ENCODE measurements at regions not wholly inside any gene's neighbourhood (a gene's known extent, or its start where the extent isn't known, plus 50 kb on each side); places are given as distances from the start of the nearest gene placed in this dataset.
"Not testable (repeated sequence)": the region's sequence is repeated elsewhere in the genome, so short reads cannot be mapped to it uniquely, and the experiment has no call there.

DNA sequence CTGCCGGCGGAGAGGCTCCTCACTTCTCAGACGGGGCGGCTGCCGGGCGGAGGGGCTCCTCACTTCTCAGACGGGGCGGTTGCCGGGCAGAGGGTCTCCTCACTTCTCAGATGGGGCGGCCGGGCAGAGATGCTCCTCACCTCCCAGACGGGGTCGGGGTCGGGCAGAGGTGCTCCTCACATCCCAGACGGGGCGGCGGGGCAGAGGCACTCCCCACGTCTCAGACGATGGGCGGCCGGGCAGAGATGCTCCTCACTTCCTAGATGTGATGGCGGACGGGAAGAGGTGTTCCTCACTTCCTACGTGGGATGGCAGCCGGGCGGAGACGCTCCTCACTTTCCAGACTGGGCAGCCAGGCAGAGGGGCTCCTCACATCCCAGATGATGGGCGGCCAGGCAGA lies 126.5 kb upstream of the PTPRG start:
- POLR2A ChIA-PET, result not testable (repeated sequence)

GRCh38 chr3:61435361-61435760 lies 126.0 kb upstream of the PTPRG start:
- POLR2A ChIA-PET, CTCF ChIA-PET: not testable (repeated sequence)

More for the DNA sequence above, 126.5 kb upstream of the PTPRG start:
- H3K9me3 Mint-ChIP-seq; DNase-seq; H3K36me3 Mint-ChIP-seq; H3K27me3 ChIP-seq (replicated peaks in 1 of 2; ENCODE audit: control insufficient read depth in 2 of 2, extremely low read depth in 1 of 2, insufficient read depth in 2 of 2, low read length in 1 of 2); CTCF ChIA-PET; H3K27ac ChIP-seq (ENCODE audit: low read length); H3K4me3 Mint-ChIP-seq; H3K36me3 ChIP-seq (ENCODE audit: control insufficient read depth in 2 of 2, extremely low read depth in 1 of 2, insufficient read depth in 1 of 2, low read length in 1 of 2); H3K27ac Mint-ChIP-seq; H3K9me3 ChIP-seq; H3K4me1 Mint-ChIP-seq; H3K4me3 ChIP-seq (ENCODE audit: control insufficient read depth in 1 of 2, extremely low read depth in 1 of 2, low read length in 1 of 2); H3K4me1 ChIP-seq (ENCODE audit: control insufficient read depth in 1 of 2, extremely low read depth in 1 of 2, insufficient read depth in 2 of 2, low read length in 2 of 2); ATAC-seq (replicated peaks in 1 of 4); H3K27me3 Mint-ChIP-seq: not testable (repeated sequence)
- WGBS (ENCODE audit: insufficient coverage), result 93% methylated on average over 11 of the region's 28 CpGs

DNA sequence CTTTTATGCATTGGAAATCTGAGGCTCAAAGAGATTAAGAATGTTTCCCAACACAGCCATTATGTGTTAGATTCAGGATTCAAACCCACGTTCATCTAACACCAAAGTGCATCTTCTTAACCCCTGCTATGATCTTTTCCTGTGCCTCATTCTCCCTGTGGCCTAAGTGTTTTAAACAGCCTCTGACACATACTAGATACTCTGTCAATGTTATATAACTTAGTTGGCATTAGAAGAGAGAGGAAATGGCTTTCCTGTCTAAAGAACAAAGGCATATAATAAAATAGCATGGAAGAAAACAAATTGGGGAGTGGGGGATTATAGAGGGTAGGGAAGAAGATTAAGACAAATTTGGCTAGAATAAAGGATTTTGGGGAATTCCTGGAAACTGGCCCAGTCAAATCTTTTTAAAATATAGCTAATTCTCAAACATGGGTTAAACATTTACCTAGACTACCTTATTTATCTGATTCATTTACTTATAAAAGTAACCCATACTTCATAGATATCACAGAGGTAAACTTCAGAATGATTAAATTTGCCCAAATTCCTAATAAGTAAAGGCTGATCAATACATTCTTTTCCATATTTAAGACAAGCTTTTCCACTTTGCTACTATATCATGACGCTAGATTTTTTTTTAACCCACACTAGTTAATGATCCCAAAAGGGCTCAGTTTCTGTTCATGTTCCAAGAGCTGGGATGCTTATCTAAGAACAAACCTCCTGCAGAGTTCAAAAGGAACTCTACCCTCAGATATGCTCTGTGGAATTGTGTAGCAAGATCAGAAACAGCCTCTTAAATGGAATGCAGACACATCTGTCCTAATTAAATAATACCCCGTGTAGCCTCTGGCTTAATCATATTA lies 122.9 kb upstream of the PTPRG start:
- Mint-ChIP-seq H3K4me3 (no peak overlapping the region), H3K9me3 (peaks cover 0 to 6% (median 6%) of the 10 kb centered on the region in 3 donors), H3K4me1 (no peaks in the 10 kb centered on the region), H3K27me3 (peaks cover 0 to 4% of the 10 kb centered on the region in 2 donors), H3K27ac (no peak overlapping the region), H3K36me3 (no peaks in the 10 kb centered on the region)
- 80% methylated on average over 1 of the region's 3 CpGs for WGBS (ENCODE audit: insufficient coverage)
- no peak overlapping the region for H3K4me3 ChIP-seq (ENCODE audit: control insufficient read depth in 1 of 2, extremely low read depth in 1 of 2, low read length in 1 of 2)
- ChIA-PET POLR2A (no interaction called here), CTCF (no interaction called here)
- ATAC-seq (replicated peaks in 1 of 4), result no peak
- no peak for DNase-seq
- H3K9me3 ChIP-seq, result no peaks in the 10 kb centered on the region
- no peaks in the 10 kb centered on the region for H3K27me3 ChIP-seq (replicated peaks in 1 of 2; ENCODE audit: control insufficient read depth in 2 of 2, extremely low read depth in 1 of 2, insufficient read depth in 2 of 2, low read length in 1 of 2)
- H3K36me3 ChIP-seq (ENCODE audit: control insufficient read depth in 2 of 2, extremely low read depth in 1 of 2, insufficient read depth in 1 of 2, low read length in 1 of 2), result no peaks in the 10 kb centered on the region
- H3K4me1 ChIP-seq (ENCODE audit: control insufficient read depth in 1 of 2, extremely low read depth in 1 of 2, insufficient read depth in 2 of 2, low read length in 2 of 2), result no peaks in the 10 kb centered on the region
- H3K27ac ChIP-seq (ENCODE audit: low read length), result no peak overlapping the region

More at GRCh38 chr3:61435361-61435760, 126.0 kb upstream of the PTPRG start:
- H3K27me3 ChIP-seq (replicated peaks in 1 of 2; ENCODE audit: control insufficient read depth in 2 of 2, extremely low read depth in 1 of 2, insufficient read depth in 2 of 2, low read length in 1 of 2); H3K36me3 ChIP-seq (ENCODE audit: control insufficient read depth in 2 of 2, extremely low read depth in 1 of 2, insufficient read depth in 1 of 2, low read length in 1 of 2); H3K4me3 ChIP-seq (ENCODE audit: control insufficient read depth in 1 of 2, extremely low read depth in 1 of 2, low read length in 1 of 2); DNase-seq; H3K27ac Mint-ChIP-seq; H3K9me3 Mint-ChIP-seq; H3K9me3 ChIP-seq; H3K27ac ChIP-seq (ENCODE audit: low read length); H3K4me1 Mint-ChIP-seq; H3K4me3 Mint-ChIP-seq; ATAC-seq (replicated peaks in 1 of 4); H3K4me1 ChIP-seq (ENCODE audit: control insufficient read depth in 1 of 2, extremely low read depth in 1 of 2, insufficient read depth in 2 of 2, low read length in 2 of 2); H3K36me3 Mint-ChIP-seq; H3K27me3 Mint-ChIP-seq: not testable (repeated sequence)
- WGBS (ENCODE audit: insufficient coverage), result 95% methylated on average over 5 of the region's 20 CpGs

- no peaks in the 10 kb centered on the region for H3K4me1 ChIP-seq (ENCODE audit: control insufficient read depth in 1 of 2, extremely low read depth in 1 of 2, insufficient read depth in 2 of 2, low read length in 2 of 2)
- no peaks in the 10 kb centered on the region for H3K36me3 Mint-ChIP-seq
- H3K27me3 ChIP-seq (replicated peaks in 1 of 2; ENCODE audit: control insufficient read depth in 2 of 2, extremely low read depth in 1 of 2, insufficient read depth in 2 of 2, low read length in 1 of 2), result no peaks in the 10 kb centered on the region
- no peaks in the 10 kb centered on the region for H3K36me3 ChIP-seq (ENCODE audit: control insufficient read depth in 2 of 2, extremely low read depth in 1 of 2, insufficient read depth in 1 of 2, low read length in 1 of 2)
- ChIA-PET CTCF (no interaction called here), POLR2A (no interaction called here)
- DNase-seq (no peak), ATAC-seq (replicated peaks in 1 of 4) (no peak)
- WGBS (ENCODE audit: insufficient coverage), result 58% methylated on average over 2 of the region's 3 CpGs
- H3K27ac Mint-ChIP-seq, result no peak overlapping the region
- no peak overlapping the region for H3K4me3 Mint-ChIP-seq
- H3K27ac ChIP-seq (ENCODE audit: low read length), result no peak overlapping the region
- peaks cover 0 to 6% (median 6%) of the 10 kb centered on the region in 3 donors for H3K9me3 Mint-ChIP-seq
- no peaks in the 10 kb centered on the region for H3K9me3 ChIP-seq
- no peaks in the 10 kb centered on the region for H3K4me1 Mint-ChIP-seq
- H3K27me3 Mint-ChIP-seq, result peaks cover 0 to 4% of the 10 kb centered on the region in 2 donors
- no peak overlapping the region for H3K4me3 ChIP-seq (ENCODE audit: control insufficient read depth in 1 of 2, extremely low read depth in 1 of 2, low read length in 1 of 2)
These were observed 122.3 kb upstream of the PTPRG start for GRCh38 chr3:61439122-61439458.

DNA sequence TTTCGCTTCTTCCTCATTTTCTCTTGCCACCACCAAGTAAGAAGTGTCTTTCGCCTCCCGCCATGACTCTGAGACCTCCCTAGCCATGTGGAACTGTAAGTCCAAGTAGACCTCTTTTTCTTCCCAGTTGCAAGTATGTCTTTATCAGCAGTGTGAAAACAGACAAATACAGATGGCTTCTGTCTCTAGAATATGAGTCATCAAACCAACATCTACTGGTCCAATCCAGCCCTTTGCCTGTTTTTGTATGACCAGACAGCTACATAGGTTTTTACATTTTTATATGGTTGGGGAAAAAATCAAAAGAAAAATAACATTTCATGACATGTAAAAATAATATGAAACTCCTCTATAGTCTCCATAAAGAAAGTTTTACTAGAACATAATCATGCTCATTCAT lies 118.7 kb upstream of the PTPRG start:
- H3K4me1 Mint-ChIP-seq, result no peaks in the 10 kb centered on the region
- CTCF ChIA-PET, result no interaction called here

GRCh38 chr3:61443886-61444285 lies 117.5 kb upstream of the PTPRG start:
- ATAC-seq (replicated peaks in 1 of 4), result no peak
- Mint-ChIP-seq H3K9me3 (no peaks in the 10 kb centered on the region), H3K4me3 (no peak overlapping the region), H3K27ac (no peak overlapping the region), H3K4me1 (no peaks in the 10 kb centered on the region), H3K27me3 (no peaks in the 10 kb centered on the region), H3K36me3 (no peaks in the 10 kb centered on the region)
- Histone ChIP-seq H3K9me3 (no peaks in the 10 kb centered on the region), H3K27me3 (replicated peaks in 1 of 2; ENCODE audit: control insufficient read depth in 2 of 2, extremely low read depth in 1 of 2, insufficient read depth in 2 of 2, low read length in 1 of 2) (no peaks in the 10 kb centered on the region), H3K4me1 (ENCODE audit: control insufficient read depth in 1 of 2, extremely low read depth in 1 of 2, insufficient read depth in 2 of 2, low read length in 2 of 2) (no peaks in the 10 kb centered on the region), H3K4me3 (ENCODE audit: control insufficient read depth in 1 of 2, extremely low read depth in 1 of 2, low read length in 1 of 2) (no peak overlapping the region), H3K36me3 (ENCODE audit: control insufficient read depth in 2 of 2, extremely low read depth in 1 of 2, insufficient read depth in 1 of 2, low read length in 1 of 2) (no peaks in the 10 kb centered on the region), H3K27ac (ENCODE audit: low read length) (no peak overlapping the region)
- ChIA-PET POLR2A (no interaction called here), CTCF (no interaction called here)
- no peak for DNase-seq

More for the DNA sequence above, 118.7 kb upstream of the PTPRG start:
- Mint-ChIP-seq H3K27me3 (peaks cover 0 to 2% of the 10 kb centered on the region in 2 donors), H3K27ac (no peak overlapping the region), H3K36me3 (no peaks in the 10 kb centered on the region), H3K9me3 (no peaks in the 10 kb centered on the region), H3K4me3 (no peak overlapping the region)
- Histone ChIP-seq H3K27me3 (replicated peaks in 1 of 2; ENCODE audit: control insufficient read depth in 2 of 2, extremely low read depth in 1 of 2, insufficient read depth in 2 of 2, low read length in 1 of 2) (no peaks in the 10 kb centered on the region), H3K4me1 (ENCODE audit: control insufficient read depth in 1 of 2, extremely low read depth in 1 of 2, insufficient read depth in 2 of 2, low read length in 2 of 2) (no peaks in the 10 kb centered on the region), H3K27ac (ENCODE audit: low read length) (no peak overlapping the region), H3K9me3 (no peaks in the 10 kb centered on the region), H3K4me3 (ENCODE audit: control insufficient read depth in 1 of 2, extremely low read depth in 1 of 2, low read length in 1 of 2) (no peak overlapping the region), H3K36me3 (ENCODE audit: control insufficient read depth in 2 of 2, extremely low read depth in 1 of 2, insufficient read depth in 1 of 2, low read length in 1 of 2) (no peaks in the 10 kb centered on the region)
- POLR2A ChIA-PET, result interaction anchor here in 1 of 2 donors (0.6 kb wide), 1 partner anchor 11 kb away, joined by 3 read pairs; no protein-coding TSS in a partner anchor
- WGBS (ENCODE audit: insufficient coverage), result 100% methylated on average over 2 of the region's 3 CpGs
- ATAC-seq (replicated peaks in 1 of 4), result no peak
- no peak for DNase-seq

DNA sequence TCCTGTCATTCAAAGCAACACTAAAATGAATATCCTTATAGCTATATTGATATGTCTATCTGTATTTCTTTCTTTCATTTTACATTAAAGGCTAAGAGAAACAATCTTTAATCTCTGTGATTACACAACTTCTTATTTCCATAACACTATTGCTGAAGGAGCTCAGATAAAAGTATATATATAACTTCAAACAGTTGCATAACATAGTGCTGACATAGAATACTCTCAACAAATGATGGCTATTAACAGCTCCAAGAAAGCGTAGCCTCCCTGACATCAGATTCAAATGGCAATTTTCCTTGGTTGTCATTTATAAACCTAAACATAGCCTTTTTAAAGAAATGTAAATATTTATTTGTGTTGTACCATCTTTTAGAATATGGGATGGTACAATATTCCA lies 116.6 kb upstream of the PTPRG start:
- Histone ChIP-seq H3K27ac (ENCODE audit: low read length) (no peak overlapping the region), H3K9me3 (no peaks in the 10 kb centered on the region), H3K36me3 (ENCODE audit: control insufficient read depth in 2 of 2, extremely low read depth in 1 of 2, insufficient read depth in 1 of 2, low read length in 1 of 2) (no peaks in the 10 kb centered on the region), H3K4me3 (ENCODE audit: control insufficient read depth in 1 of 2, extremely low read depth in 1 of 2, low read length in 1 of 2) (no peak overlapping the region), H3K4me1 (ENCODE audit: control insufficient read depth in 1 of 2, extremely low read depth in 1 of 2, insufficient read depth in 2 of 2, low read length in 2 of 2) (no peaks in the 10 kb centered on the region), H3K27me3 (replicated peaks in 1 of 2; ENCODE audit: control insufficient read depth in 2 of 2, extremely low read depth in 1 of 2, insufficient read depth in 2 of 2, low read length in 1 of 2) (no peaks in the 10 kb centered on the region)
- H3K4me1 Mint-ChIP-seq, result no peaks in the 10 kb centered on the region
- ATAC-seq (replicated peaks in 1 of 4) (no peak), DNase-seq (no peak)
- CTCF ChIA-PET, result no interaction called here
- H3K27me3 Mint-ChIP-seq, result no peaks in the 10 kb centered on the region
- no peaks in the 10 kb centered on the region for H3K9me3 Mint-ChIP-seq
- H3K36me3 Mint-ChIP-seq, result no peaks in the 10 kb centered on the region
- WGBS (ENCODE audit: insufficient coverage), result no CpG with 5 or more reads among the region's 1 CpG
- POLR2A ChIA-PET, result no interaction called here
- H3K4me3 Mint-ChIP-seq, result no peak overlapping the region
- H3K27ac Mint-ChIP-seq, result no peak overlapping the region
